ENCODE measurements at regions not wholly inside any gene's neighbourhood (a gene's known extent, or its start where the extent isn't known, plus 50 kb on each side); places are given as distances from the start of the nearest gene placed in this dataset.

GRCh38 chr15:66635006-66635405, 67.0 kb upstream of the SMAD6 start:
- Histone ChIP-seq H3K4me3 (no peak overlapping the region), H3K9me1 (ENCODE audit: control insufficient read depth, insufficient read depth, low read length) (peaks cover 5% of the 10 kb centered on the region), H3K79me2 (ENCODE audit: control insufficient read depth, insufficient read depth, low read length) (peaks cover 92% of the 10 kb centered on the region), H3K36me3 (ENCODE audit: control insufficient read depth, insufficient read depth, low read length) (peaks cover 41% of the 10 kb centered on the region), H3K9me3 (replicated peaks; ENCODE audit: control insufficient read depth, insufficient read depth, low read depth, low read length) (no peaks in the 10 kb centered on the region), H2AFZ (ENCODE audit: low read depth, low read length) (no peak overlapping the region), H3K4me1 (replicated peaks in 1 of 2; ENCODE audit: control insufficient read depth in 2 of 2, insufficient read depth in 2 of 2, low read length in 2 of 2) (peaks cover 30 to 57% of the 10 kb centered on the region in 2 experiments), H3K27ac (ENCODE audit: extremely low read depth, low read depth, low read length) (no peak overlapping the region), H4K20me1 (replicated peaks; ENCODE audit: control insufficient read depth, insufficient read depth, low read length) (peaks cover 34% of the 10 kb centered on the region), H3K4me2 (ENCODE audit: insufficient read depth, low read length) (no peak overlapping the region), H3K9ac (ENCODE audit: insufficient read depth in 1 of 2, low read depth in 2 of 2, low read length in 2 of 2) (no peak overlapping the region), H3K27me3 (ENCODE audit: control insufficient read depth in 2 of 2, insufficient read depth in 2 of 2, low read length in 2 of 2) (no peaks in the 10 kb centered on the region)
- DNase-seq (ENCODE audit: extremely low read depth in 1 of 4, low spot score in 3 of 4) = no peak
- CTCF ChIA-PET (ENCODE audit: low intra/inter-chr PET ratio) = no interaction called here
- no peak for FAIRE-seq
- ATAC-seq = no peak
- intact Hi-C loops (cut with micrococcal nuclease) = no loop called here
- no TSS peak for BruUV-seq (replicated peaks)
- in situ Hi-C loops (cut with MboI) = no loop called here
- POLR2A ChIA-PET = interaction anchor here (0.5 to 1.7 kb wide), 4 partner anchors 8 to 248 kb away, joined by 3 to 4 read pairs (median 3); no protein-coding TSS in a partner anchor
- WGBS (ENCODE audit: insufficient coverage, low coverage, missing lambda C conversion rate) = 89% methylated on average over 2 of the region's 5 CpGs
- TF ChIP-seq SAP30 (IDR thresholded peaks at IDR 0.05; ENCODE audit: borderline replicate concordance, insufficient read depth, low read depth, low read length, poor library complexity, severe bottlenecking) (no peak), ZNF586 (CRISPR knock-in tag; conservative IDR thresholded peaks at IDR 0.05) (no peak), DPF2 (IDR thresholded peaks at IDR 0.05) (no peak), L3MBTL2 (IDR thresholded peaks at IDR 0.05) (no peak), ZNF589 (CRISPR knock-in tag; IDR thresholded peaks at IDR 0.05; ENCODE audit: low read depth) (no peak), NFIX (CRISPR knock-in tag; IDR thresholded peaks at IDR 0.05; ENCODE audit: low read depth) (no peak), NFRKB (IDR thresholded peaks at IDR 0.05; ENCODE audit: low read depth) (no peak), PML (IDR thresholded peaks at IDR 0.05; ENCODE audit: low read length) (no peak), TRIM28 (IDR thresholded peaks at IDR 0.05) (no peak), DNMT1 (IDR thresholded peaks at IDR 0.05) (no peak), BDP1 (IDR thresholded peaks at IDR 0.05; ENCODE audit: insufficient read depth, insufficient read length) (no peak), PCBP1 (IDR thresholded peaks at IDR 0.05; ENCODE audit: low read depth, low read length, poor library complexity, severe bottlenecking) (no peak), U2AF2 (optimal IDR thresholded peaks at IDR 0.05; ENCODE audit: low read depth, low read length) (no peak), ZNF140 (CRISPR knock-in tag; IDR thresholded peaks at IDR 0.05) (no peak), AFF4 (CRISPR knock-in tag; IDR thresholded peaks at IDR 0.05) (no peak)
- TF ChIP-seq, protein P1, sequence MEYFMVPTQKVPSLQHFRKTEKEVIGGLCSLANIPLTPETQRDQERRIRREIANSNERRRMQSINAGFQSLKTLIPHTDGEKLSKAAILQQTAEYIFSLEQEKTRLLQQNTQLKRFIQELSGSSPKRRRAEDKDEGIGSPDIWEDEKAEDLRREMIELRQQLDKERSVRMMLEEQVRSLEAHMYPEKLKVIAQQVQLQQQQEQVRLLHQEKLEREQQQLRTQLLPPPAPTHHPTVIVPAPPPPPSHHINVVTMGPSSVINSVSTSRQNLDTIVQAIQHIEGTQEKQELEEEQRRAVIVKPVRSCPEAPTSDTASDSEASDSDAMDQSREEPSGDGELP (CRISPR knock-in tag; IDR thresholded peaks at IDR 0.05; ENCODE audit: borderline replicate concordance) = no peak

Data from K562 (cell line).